ENCODE measurements at regions not wholly inside any gene's neighbourhood (a gene's known extent, or its start where the extent isn't known, plus 50 kb on each side); places are given as distances from the start of the nearest gene placed in this dataset.
"Not testable (repeated sequence)": the region's sequence is repeated elsewhere in the genome, so short reads cannot be mapped to it uniquely, and the experiment has no call there.

DNA sequence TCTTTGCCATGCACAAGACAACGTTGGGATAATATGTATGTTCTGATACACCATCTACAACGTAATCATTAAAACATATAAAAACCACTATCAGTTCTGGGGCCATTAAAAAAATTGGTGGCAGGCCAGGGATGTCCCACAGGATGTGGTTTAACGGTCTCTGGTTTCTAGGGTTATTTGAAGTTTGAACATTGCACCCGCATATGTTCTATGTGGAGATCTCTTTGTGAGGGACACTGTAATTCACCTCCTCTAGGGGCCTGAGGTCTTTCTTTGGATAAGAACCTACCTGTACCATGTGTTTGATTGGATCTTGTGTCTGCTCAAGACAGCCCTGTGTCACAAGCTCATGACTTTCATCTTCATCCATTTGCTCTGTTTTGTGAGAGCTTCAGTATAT lies 73.2 kb downstream of the GGTLC2 start:
- no peak for FAIRE-seq

DNA sequence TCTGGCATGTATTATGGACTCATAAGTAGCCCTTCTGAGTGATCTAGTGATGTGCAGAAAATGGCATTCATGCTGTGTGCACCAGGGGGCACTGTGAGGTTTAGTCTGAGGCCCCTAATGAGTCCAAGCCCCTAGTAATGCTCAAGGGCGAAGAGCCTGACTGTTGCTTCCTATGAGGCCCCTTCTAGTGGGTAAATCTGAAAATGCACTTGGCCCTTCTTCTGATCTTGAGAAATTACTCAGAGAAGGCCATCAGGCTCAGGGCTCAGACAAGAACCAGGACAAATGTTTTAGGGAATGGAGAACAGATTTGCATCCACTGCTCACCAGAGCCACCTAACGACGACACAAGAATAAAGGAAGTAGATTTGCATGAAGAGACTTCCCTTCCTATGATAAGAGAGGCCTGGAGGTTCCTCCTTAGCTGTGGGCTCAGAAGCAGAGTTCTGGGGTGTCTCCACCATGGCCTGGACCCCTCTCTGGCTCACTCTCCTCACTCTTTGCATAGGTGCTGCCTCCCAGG lies 75.8 kb downstream of the GGTLC2 start:
- FAIRE-seq: no peak

DNA sequence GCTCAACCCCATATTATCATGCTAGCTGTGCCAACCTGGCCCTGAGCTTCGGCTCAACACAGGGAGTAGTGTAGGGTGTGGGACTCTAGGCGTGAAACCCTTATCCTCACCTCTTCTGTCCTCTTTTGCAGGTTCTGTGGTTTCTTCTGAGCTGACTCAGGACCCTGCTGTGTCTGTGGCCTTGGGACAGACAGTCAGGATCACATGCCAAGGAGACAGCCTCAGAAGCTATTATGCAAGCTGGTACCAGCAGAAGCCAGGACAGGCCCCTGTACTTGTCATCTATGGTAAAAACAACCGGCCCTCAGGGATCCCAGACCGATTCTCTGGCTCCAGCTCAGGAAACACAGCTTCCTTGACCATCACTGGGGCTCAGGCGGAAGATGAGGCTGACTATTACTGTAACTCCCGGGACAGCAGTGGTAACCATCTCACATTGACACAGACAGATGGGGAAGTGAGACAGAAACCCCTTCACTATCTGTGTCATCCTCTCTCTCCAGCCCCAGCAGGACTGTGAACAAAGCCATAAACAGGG lies 76.4 kb downstream of the GGTLC2 start:
- FAIRE-seq: no peak

DNA sequence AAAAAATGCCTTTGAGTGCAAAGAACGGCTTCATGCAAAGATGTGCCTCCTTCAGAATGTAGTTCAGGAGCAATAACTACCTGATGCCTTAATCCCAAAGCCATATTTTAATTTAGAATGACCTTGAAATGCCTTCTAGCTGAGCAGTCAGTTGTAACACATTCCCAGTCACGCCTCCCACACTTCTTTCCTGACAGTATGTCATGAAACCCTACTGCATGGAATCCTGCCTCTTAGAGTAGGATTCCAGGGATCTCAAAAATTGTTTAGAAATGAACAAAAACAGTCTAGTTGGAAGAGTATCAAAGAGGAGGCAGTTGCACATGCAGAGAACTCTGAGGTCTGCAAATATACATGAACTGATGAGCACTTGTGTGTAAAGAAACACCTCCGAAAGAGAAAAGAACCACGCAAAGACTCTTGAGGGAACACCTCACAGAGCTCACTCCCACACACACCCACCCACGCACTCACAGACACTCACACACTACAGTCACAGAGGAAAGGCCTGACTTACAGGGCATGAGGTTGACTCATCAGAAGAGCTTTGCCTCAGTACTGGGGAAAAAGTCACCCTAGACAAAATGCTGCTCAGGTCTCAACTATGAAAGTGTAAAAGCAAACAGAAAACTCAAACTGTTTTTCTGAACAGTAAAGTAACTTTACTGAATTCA lies 77.4 kb downstream of the GGTLC2 start:
- peak; percentile 45 for FAIRE-seq

DNA sequence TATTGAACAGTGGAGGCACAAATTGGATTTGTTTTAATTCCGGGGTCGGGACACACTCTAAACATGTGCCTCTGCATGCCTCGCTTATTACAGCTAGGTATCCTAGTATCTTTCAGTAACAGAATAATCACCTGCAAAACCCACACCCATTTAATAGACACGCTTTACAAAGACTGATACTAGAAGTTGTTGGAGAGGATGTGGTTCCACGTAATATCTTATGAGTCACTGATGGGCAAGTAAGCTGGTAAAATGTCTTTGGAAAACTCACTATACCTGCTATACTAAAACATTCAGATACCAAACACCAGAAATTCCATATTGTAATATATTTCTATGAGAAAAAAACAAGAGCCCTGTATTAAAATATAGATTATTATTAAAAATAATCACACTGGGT lies 84.0 kb downstream of the GGTLC2 start:
- no peak for FAIRE-seq

DNA sequence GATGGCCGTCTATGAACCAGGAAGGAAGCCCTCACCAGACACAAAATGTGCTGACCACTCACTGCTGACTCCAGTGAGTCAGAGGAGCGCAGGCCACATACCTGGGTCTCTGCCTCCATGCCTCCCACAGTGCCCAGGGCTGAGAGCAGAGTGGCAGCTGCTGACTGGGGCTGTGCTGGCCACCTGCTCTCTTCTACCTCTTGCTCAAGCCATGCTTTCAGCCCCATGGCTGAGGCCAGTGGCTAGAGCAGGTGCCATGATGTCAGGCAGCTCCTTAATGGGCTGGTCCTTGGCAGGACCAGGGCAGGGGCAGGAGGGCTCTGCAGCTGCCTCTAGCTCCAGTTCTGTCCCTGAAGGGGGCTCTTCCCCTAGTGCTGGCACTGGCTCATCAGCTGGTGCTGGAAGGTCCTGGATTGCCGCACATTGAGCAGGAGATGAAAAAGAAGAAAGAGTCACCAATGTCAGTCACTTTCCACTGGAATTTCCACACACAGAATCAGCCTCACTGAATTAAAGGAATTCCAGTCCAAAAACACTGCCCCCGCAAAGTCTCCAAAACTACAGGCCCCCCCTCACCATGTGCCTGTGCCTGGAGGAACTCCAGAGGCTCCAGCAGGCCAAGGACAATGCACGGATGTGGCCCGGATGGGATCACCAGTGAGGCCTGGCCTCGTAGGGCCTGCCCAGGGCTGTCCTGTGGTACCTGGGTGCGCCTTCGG lies 86.4 kb downstream of the GGTLC2 start:
- no peak for FAIRE-seq

DNA sequence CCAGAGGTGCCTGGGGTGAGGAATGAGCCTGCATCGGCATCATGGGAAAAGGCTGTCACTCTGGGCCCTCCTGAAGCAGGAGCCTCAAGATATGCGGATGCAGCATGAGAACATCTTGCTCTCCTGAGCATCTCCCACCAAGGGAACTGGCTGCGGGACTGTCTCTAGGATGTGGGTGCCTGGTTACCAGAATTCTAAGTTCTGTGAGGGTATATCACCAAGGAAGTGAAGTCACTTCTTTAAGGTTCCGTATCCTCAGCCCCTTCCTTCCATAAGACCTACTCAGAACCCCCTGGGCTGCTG lies 86.9 kb downstream of the GGTLC2 start:
- FAIRE-seq: no peak

DNA sequence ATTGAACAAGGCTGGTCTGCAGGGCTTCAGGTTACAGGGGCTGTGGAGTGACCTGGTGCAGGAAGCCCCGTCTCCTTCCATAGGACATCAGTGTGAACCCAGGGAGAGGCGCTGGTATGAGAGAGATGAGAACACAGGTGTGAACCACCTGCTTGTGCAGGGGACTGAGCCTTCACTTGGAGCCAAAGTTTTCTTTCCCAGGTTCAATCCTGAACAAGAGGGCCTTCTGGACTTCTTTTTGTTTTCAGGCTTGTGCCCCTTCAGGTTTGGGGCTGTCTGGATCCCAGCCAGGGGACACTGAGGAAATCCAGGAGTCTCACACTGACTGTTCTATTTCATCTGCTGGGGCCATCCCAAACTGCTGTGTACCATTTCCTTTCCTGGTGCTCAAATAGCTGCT lies 88.6 kb downstream of the GGTLC2 start:
- FAIRE-seq: not testable (repeated sequence)

DNA sequence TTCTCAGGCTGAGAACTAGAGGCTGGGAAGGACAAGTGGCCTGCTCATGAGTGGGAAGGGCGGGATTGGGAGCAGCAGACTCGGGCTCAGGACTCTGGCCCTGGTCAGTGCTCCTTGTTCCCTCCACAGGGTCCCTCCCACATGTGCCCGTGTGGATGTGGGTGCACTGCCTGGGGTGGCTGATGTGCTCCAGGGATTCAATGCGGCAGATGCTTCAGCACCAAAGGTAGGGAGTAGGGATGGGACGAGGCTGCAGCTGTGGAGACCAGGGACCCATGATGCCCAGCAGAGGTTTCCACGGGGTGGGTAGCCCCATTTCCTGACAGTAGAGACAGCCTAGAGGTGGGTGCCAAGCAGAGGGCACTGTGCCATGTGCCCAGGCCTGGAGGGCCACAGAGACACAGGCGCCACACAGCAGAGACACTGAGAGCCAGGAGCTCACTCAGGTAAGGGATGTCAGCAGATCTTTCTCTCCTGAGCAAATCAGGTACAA lies 89.5 kb downstream of the GGTLC2 start:
- FAIRE-seq: no peak

DNA sequence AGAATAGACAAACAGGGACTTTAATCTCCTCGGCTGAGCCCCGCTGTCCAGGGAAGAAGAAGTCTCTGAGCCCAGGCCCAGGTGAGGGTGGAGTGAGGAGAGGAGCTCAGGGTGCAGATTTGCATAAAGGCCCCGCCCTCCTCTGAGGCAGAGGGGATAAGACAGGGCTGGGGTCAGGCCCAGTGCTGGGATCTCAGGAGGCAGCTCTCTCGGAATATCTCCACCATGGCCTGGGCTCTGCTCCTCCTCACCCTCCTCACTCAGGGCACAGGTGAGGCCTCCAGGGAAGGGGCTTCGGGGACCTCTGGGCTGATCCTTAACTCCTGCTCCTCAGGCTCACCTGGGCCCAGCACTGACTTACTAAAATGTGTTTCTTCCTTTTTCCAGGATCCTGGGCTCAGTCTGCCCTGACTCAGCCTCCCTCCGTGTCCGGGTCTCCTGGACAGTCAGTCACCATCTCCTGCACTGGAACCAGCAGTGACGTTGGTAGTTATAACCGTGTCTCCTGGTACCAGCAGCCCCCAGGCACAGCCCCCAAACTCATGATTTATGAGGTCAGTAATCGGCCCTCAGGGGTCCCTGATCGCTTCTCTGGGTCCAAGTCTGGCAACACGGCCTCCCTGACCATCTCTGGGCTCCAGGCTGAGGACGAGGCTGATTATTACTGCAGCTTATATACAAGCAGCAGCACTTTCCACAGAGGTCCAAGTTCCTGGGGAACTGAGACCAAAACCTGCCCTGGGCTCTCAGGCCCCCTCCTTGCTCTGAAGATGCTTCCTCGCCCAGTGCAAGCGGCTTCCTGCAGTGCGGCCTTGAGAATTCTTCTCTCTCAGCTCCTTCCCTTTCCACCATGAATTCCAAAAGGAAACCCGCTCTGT lies 90.2 kb downstream of the GGTLC2 start:
- FAIRE-seq: not testable (repeated sequence)

DNA sequence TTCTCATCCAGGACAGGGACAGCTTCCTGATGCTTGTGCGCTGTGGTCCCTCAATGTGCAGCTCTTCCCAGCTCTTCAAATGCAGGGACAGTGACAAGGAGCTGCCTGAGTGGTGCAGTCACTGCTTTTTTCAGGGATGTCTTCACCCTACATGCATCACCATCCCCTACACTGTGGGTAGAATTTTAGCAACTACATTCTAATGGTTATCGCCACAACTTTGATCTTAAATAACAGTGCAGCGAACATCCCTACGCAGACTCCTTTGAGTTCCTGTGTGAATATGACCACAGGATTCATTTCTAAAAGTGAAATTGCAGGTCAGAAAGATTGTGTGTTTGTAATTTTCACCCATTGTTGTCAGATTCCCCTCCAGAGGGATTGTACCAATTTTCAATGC lies 90.9 kb downstream of the GGTLC2 start:
- FAIRE-seq: not testable (repeated sequence)

DNA sequence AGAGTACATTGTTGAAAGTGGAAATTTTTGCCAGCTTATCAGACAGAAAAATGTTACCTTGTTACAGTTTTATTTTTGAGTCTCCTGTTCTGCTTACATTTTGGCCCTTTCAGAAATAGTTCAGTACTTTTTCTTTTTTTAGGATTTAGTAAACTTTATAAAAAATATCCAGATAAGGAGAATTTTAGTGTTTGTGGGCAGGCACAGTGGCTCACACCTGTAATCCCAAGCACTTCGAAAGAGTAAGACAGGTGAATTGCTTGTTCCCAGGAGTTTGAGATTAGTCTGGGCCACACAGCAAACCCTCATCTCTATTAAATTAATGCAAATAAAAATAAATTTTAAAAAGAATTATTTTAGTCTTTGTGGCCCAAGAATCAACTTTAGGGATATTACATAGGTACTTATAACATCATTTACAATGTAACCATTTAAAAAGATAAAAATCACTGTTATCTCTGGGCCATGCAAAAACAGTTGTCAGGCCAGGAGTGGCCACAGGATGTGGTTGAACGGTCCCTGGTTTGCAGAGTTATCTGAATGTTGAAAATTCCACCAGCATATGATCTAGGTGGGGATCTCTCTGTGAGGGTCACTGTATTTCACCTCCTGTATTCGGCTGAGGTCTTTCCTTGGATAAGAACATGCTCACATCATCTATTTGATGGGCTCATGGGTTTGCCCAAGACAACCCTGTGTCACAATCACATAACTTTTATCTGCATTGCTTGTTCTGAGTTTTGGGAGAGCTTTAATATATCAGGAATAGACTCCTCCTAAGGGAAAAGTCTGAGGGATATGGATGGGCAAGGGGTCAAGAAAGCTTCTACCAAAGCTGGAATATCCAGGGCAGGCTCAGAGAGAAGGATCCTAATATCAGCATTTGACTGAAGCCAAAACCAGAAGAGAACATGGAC lies 91.5 kb downstream of the GGTLC2 start:
- FAIRE-seq: no peak

DNA sequence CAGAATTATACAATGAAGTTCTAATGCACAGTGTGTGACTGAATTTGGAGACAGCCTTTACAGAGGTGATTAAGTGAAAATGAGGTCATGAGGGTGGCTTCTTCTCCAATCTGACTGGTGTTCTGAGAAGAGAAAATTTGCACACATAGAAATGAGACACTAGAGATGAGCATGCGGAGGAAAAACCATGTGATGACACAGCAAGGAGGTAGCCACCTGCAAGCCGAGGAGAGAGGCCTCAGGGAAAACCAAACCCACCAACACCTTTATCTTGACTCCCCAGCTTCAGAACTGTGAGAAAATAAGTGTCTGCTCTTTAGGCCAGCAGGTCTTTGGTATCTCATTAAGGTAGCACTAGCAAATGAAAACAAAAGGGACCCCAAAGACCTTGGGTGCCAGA lies 93.2 kb downstream of the GGTLC2 start:
- FAIRE-seq: no peak

DNA sequence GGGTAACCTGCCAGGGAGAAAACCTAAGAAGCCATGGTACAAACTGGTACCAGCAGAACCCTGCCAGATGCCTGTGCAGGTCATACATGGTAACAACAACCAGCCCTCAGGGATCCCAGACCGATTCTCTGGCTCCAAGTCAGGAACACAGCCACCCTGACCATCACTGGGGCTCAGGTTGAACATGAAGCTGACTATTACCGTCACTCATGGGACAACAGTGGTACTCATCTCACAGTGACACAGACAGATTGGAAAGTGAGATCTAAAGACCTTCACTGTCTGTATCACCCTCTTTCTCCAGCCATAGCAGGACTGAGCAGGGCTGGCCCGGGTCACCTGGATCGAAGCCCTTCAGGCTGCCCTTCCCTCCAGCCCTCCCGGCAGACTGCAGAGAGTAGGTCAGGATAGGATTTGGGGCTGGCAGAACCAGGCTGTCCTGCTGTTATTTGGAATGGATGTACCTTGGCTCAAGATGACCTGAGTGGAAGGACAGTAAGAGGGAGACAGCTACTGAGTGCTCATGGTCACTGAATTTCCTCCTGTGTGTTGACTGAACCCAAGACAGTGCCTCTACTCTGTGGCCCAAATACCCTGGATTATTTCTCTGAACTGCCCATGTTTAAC lies 94.7 kb downstream of the GGTLC2 start:
- no peak for FAIRE-seq

DNA sequence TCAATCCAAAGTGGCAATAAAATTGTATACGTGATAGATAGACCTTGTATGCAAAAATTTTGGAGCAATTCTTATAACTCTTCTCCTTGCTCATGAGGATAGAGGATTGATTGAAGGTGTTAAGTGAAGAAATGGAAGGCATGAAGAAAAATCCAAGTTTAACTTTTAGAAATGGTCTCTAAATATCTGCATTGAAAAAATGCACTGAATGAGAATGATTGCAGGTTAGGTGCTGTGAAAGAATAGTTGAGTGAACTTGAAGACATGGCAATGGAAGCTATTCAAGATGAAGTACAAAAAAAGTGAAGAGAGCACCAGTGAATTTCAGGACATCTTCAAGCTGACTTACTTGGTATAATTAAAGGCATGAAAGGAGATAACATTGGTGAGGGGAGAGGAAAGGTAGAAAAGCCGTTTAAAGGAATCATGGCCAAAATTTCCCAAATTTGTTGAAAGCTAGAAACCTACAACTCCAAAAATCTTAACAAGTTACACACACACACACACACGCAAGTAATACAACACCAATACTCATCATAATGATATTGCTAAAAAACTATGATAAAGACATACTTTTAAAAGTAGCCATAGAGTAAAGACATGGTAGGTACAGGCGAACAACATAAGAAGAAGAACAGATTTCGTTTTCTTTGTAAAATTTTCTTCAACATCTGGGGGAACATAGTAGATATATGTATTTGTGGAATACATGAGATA lies 96.3 kb downstream of the GGTLC2 start:
- no peak for FAIRE-seq

DNA sequence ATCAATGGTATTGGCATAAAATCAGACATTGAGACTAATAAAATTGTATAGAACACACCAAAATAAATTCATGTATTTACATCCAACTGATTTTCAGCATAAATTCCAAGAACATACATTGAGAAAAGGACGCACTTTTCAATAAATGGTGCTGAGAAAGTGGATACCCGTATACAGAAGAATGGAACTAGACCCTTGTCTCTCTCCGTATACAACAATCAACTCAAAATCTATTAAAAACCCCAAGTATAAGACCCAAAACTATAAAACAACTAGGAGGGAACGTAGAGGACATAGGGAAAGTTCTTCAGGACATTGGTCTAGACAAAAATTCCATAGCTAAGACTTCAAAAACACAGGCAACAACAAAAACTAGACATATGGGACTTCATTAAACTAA lies 97.4 kb downstream of the GGTLC2 start:
- FAIRE-seq: no peak

DNA sequence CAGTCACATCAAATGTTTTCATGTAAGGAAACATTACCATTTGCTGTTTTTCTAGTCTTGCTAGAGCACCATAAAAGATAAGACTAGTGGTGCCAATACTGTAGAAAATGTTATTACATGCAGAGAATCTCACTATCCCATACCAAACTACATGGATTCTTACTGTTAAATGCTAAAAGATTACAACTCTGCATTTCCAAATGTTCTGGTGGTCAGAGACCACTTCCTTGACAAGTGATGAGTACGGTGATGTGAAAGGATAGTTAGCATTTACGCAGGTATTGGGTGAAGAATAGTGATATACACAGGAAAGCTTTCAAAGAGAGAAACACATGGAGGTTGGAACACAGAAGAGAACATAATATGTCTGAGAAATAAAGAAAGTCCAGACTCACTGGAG lies 98.2 kb downstream of the GGTLC2 start:
- FAIRE-seq: no peak

DNA sequence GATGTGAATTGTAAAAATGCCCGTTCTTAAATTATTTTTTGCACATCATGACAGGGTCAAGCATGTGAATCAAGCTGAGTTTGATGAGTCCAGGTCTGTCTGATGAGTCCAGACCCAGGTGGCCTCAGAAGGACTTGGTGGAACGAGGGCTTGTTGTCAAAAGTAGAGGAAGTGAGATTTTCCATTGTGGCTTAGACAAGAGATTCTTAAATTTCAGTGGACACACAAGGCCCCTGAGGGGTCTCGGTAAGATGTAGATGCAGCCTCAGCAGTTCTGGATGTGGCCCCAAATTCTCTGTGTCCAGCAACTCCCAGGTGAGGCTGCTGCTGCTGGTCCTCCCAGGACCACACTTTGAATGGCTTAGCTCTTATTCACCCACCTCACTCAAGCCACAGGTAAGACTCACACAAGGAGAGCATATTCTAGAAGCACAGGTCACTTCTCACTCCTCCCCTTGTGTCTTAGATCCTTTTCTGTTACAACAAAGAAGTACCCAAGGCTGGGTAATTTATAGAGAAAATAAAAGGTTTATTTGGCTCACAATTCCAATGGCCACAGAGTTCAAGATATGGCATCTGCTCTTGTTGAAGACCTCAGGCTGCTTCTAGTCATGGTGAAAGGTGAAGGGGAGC lies 98.8 kb downstream of the GGTLC2 start:
- FAIRE-seq: no peak

DNA sequence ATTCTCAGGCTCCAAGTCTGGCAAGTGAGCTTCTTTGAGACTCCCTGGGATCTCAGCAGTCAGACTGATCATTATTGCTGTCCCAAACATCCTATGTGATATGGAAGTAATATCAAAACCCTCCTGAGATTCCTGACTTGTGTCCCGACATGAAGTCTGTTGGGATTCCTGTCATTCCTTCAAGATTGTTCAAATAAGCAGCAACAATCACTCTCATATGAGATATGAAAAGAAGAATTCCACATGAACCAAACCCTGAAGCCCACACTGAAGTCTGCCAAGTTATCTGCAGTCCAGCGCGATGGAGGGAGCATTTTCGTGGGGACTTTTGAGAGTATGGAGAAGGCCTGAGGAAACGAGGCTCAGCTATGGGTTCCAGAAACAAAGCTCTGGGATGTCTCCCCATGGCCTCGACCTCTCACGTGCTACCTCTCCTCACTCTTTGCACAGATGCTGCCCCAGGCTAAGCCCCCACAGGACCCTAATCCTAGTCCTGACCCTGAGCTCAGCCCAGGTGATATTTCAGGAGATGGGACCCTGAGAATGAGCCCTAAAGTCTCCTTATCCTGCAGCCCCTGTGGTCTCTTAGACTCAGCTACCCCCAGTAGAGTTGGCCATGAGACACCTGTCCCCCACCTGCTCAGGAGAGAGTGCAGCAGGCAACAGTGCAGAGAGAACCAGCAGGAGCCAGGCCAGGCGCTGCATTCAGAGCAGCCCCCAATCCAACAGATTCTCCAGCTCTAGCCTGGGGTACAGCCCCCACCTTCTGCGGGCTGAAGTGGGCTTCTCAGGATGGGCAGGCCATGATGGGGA lies 100.2 kb downstream of the GGTLC2 start:
- FAIRE-seq: no peak

Measured in endometrium (tissue), 2 donors.